HepG2 (cell line): ENCODE measurements at regions not wholly inside any gene's neighbourhood (a gene's known extent, or its start where the extent isn't known, plus 50 kb on each side); places are given as distances from the start of the nearest gene placed in this dataset.

Source experiments
- ATAC-seq: fragments of 200-7000 bp; cut with Tn5 transposase; 3 replicates; pipeline ENCODE4 v1.9.1; 2020; ENCODE audit warnings: mild to moderate bottlenecking, moderate library complexity
- BruUV-seq: library from RNA; stranded (reverse); fragments of 400-500 nt; replicated peaks from 2 replicates; lab custom pipeline; 2021; lab: Mats Ljungman, UMichigan
- CTCF ChIA-PET: fragments of 300-600 bp; formaldehyde crosslinking; extraction: SDS; loops from one replicate; lab custom pipeline; 2021; ENCODE audit warnings: low total read pairs, inconsistent platforms, low intra/inter-chr PET ratio; lab: Yijun Ruan, JAX
- POLR2A ChIA-PET: fragments of 350-600 bp; sonication (Branson Sonifier 250); formaldehyde crosslinking; loops from one replicate; lab custom pipeline; 2020; ENCODE audit warnings: antibody characterized with exemption, inconsistent platforms; lab: Yijun Ruan, JAX
- DNase-seq: peaks from one replicate; pipeline ENCODE4 v3.0.0-alpha.2; 2015; ENCODE audit warnings: low spot score
- FAIRE-seq: peaks from 3 replicates; lab custom pipeline; 2011; peaks lifted over from hg19 to GRCh38; lab: Jason Lieb, UNC
- H2AFZ ChIP-seq: one replicate; pipeline ENCODE4 v1.6.1; 2011; ENCODE audit warnings: low read length, inconsistent platforms
- H3K27ac ChIP-seq: fragments of 300-600 bp; 3 replicates; pipeline ENCODE4 v1.8.0; 2011; ENCODE audit warnings: mixed run types, mild to moderate bottlenecking, mixed read lengths, low read length, inconsistent platforms; ENCODE audit not compliant: insufficient read depth; ENCODE audit errors: extremely low read length
- H3K27me3 ChIP-seq, 2 experiments: fragments of 200-600 bp in 1 of 2; 2 replicates in 1 of 2; 3 replicates in 1 of 2; pipeline versions ENCODE4 v1.6.0 to v1.8.0; 2011; ENCODE audit warnings: low read length in 2 of 2, mild to moderate bottlenecking in 2 of 2, moderate library complexity in 2 of 2, inconsistent platforms in 1 of 2; ENCODE audit not compliant: insufficient read depth in 2 of 2, control insufficient read depth in 1 of 2
- H3K36me3 ChIP-seq, 2 experiments: fragments of 200-600 bp in 1 of 2; replicated peaks in 1 of 2; 2 replicates in 1 of 2; 3 replicates in 1 of 2; pipeline versions ENCODE4 v1.5.1 to v1.8.0; 2011; ENCODE audit warnings: low read length in 2 of 2, inconsistent platforms in 1 of 2; ENCODE audit not compliant: insufficient read depth in 2 of 2, control insufficient read depth in 1 of 2
- H3K4me1 ChIP-seq: 2 replicates; pipeline ENCODE4 v1.5.1; 2012; ENCODE audit warnings: low read length, inconsistent platforms; ENCODE audit not compliant: insufficient read depth
- H3K4me2 ChIP-seq: 2 replicates; pipeline ENCODE4 v1.6.0; 2011; ENCODE audit warnings: low read depth, low read length, inconsistent platforms
- H3K4me3 ChIP-seq, 3 experiments: fragments of 200-600 bp in 1 of 3; sonication (generic), shearing (Covaris generic) in 1 of 3; replicated peaks in 1 of 3; 2 replicates each; pipeline ENCODE4 v1.5.1; 2011 to 2016; ENCODE audit warnings: low read length in 3 of 3, inconsistent platforms in 2 of 3, low read depth in 2 of 3, mild to moderate bottlenecking in 2 of 3, control low read depth in 1 of 3, mixed read lengths in 1 of 3; ENCODE audit not compliant: insufficient read depth in 1 of 3
- H3K79me2 ChIP-seq: one replicate; pipeline ENCODE4 v1.6.1; 2011; ENCODE audit warnings: low read length, inconsistent platforms; ENCODE audit not compliant: insufficient read depth
- H3K9ac ChIP-seq: 2 replicates; pipeline ENCODE4 v1.6.0; 2011; ENCODE audit warnings: mild to moderate bottlenecking, low read depth, low read length, inconsistent platforms; ENCODE audit not compliant: insufficient read depth
- H3K9me3 ChIP-seq: 2 replicates; pipeline ENCODE4 v1.5.1; 2012; ENCODE audit warnings: mild to moderate bottlenecking, low read length
- H4K20me1 ChIP-seq: 2 replicates; pipeline ENCODE4 v1.6.0; 2011; ENCODE audit warnings: inconsistent platforms, mild to moderate bottlenecking, low read length, moderate library complexity; ENCODE audit not compliant: insufficient read depth
- ARHGAP35 ChIP-seq: sonication (generic); formaldehyde crosslinking; IDR thresholded peaks from 2 replicates; pipeline ENCODE4 v1.9.0; 2022; ENCODE audit warnings: mild to moderate bottlenecking, inconsistent platforms, moderate library complexity, missing genetic modification reagents, borderline replicate concordance
- DNMT1 ChIP-seq: sonication (generic); formaldehyde crosslinking; IDR thresholded peaks from 2 replicates; pipeline ENCODE4 v1.5.1; 2020; ENCODE audit warnings: mild to moderate bottlenecking, missing genetic modification reagents
- DZIP1 ChIP-seq: sonication (generic); formaldehyde crosslinking; IDR thresholded peaks from 2 replicates; pipeline ENCODE4 v1.5.0; 2020; ENCODE audit warnings: mild to moderate bottlenecking, missing genetic modification reagents
- ELF1 ChIP-seq: sonication (generic); formaldehyde crosslinking; IDR thresholded peaks from 2 replicates; pipeline ENCODE4 v1.4.0; 2020; ENCODE audit warnings: missing genetic modification reagents
- GPBP1L1 ChIP-seq: sonication (generic); formaldehyde crosslinking; IDR thresholded peaks from 2 replicates; pipeline ENCODE4 v1.5.0; 2020; ENCODE audit warnings: mild to moderate bottlenecking, missing genetic modification reagents
- JUN ChIP-seq: sonication (generic); formaldehyde crosslinking; IDR thresholded peaks from 2 replicates; pipeline ENCODE4 v1.4.0; 2020; ENCODE audit warnings: mild to moderate bottlenecking, missing genetic modification reagents
- KLF15 ChIP-seq: sonication (generic); formaldehyde crosslinking; IDR thresholded peaks from 2 replicates; pipeline ENCODE4 v1.8.1; 2023; ENCODE audit warnings: borderline replicate concordance, mild to moderate bottlenecking, inconsistent platforms, missing genetic modification reagents, mixed read lengths
- MED13 ChIP-seq: sonication (generic); formaldehyde crosslinking; IDR thresholded peaks from 2 replicates; pipeline ENCODE4 v1.5.0; 2020; ENCODE audit warnings: missing genetic modification reagents
- SIX1 ChIP-seq: sonication (generic); formaldehyde crosslinking; IDR thresholded peaks from 2 replicates; pipeline ENCODE4 v1.4.0; 2020; ENCODE audit warnings: missing genetic modification reagents, borderline replicate concordance
- SNAI1 ChIP-seq: sonication (generic); formaldehyde crosslinking; IDR thresholded peaks from 2 replicates; pipeline ENCODE4 v1.5.0; 2020; ENCODE audit warnings: mild to moderate bottlenecking, missing genetic modification reagents, borderline replicate concordance
- ZBTB38 ChIP-seq: sonication (generic); formaldehyde crosslinking; IDR thresholded peaks from 2 replicates; pipeline ENCODE4 v1.5.1; 2020; ENCODE audit warnings: mild to moderate bottlenecking, missing genetic modification reagents
- ZNF10 ChIP-seq: sonication (generic); formaldehyde crosslinking; IDR thresholded peaks from 2 replicates; pipeline ENCODE4 v1.4.0; 2020; ENCODE audit warnings: mild to moderate bottlenecking, low read depth, missing genetic modification reagents, borderline replicate concordance
- ZNF574 ChIP-seq: sonication (generic); formaldehyde crosslinking; IDR thresholded peaks from 2 replicates; pipeline ENCODE4 v1.4.0; 2020; ENCODE audit warnings: missing genetic modification reagents
- ZNF782 ChIP-seq: sonication (generic); formaldehyde crosslinking; IDR thresholded peaks from 2 replicates; pipeline ENCODE4 v1.4.0; 2020; ENCODE audit warnings: missing genetic modification reagents, mild to moderate bottlenecking, borderline replicate concordance
- WGBS: methylation state at CpG from one replicate; pipeline ENCODE4 v1.1.6; 2017; ENCODE audit warnings: low lambda C conversion rate; 5-methylcytosine and 5-hydroxymethylcytosine counted together
- in situ Hi-C: cut with HindIII; loops from 2 replicates; pipeline ENCODE4 v1.10.0; 2017; ENCODE audit warnings: low pct_unique_long_range_greater_than_20kb; ENCODE audit not compliant: extremely low pct_ligation_motif_present
- intact Hi-C: fragments of 100-400 bp; cut with micrococcal nuclease; formaldehyde crosslinking; loops from one replicate; pipeline ENCODE4 v1.10.0; 2022; ENCODE audit not compliant: unreplicated experiment

GRCh38 chr5:103347716-103348423, 89.3 kb downstream of the MACIR start (continued):
- TF ChIP-seq SNAI1 (CRISPR knock-in tag) = no peak
- TF ChIP-seq ELF1 = no peak
- no peak for TF ChIP-seq ZNF574 (CRISPR knock-in tag)
- TF ChIP-seq, all 625 proteins: peak for 3

GRCh38 chr5:103346162-103346748, 87.7 kb downstream of the MACIR start:
- no peak overlapping the region for H2AFZ ChIP-seq
- WGBS = 33% methylated on average over 11 of the region's 11 CpGs
- DNase-seq (no peak), ATAC-seq (no peak), FAIRE-seq (no peak)
- no peak overlapping the region for H3K4me2 ChIP-seq
- H3K79me2 ChIP-seq = no peaks in the 10 kb centered on the region
- no peaks in the 10 kb centered on the region for H4K20me1 ChIP-seq
- no peaks in the 10 kb centered on the region for H3K27me3 ChIP-seq
- H3K4me3 ChIP-seq = no peak overlapping the region
- H3K4me1 ChIP-seq = peaks cover 15% of the 10 kb centered on the region
- intact Hi-C loops = no loop called here
- no peak overlapping the region for H3K27ac ChIP-seq
- no TSS peak for BruUV-seq
- H3K36me3 ChIP-seq = no peaks in the 10 kb centered on the region
- no peak overlapping the region for H3K9ac ChIP-seq
- in situ Hi-C loops = no loop called here
- CTCF ChIA-PET = no interaction called here
- POLR2A ChIA-PET = no interaction called here
- no peaks in the 10 kb centered on the region for H3K9me3 ChIP-seq
- TF ChIP-seq SIX1 (CRISPR knock-in tag) = no peak
- no peak for TF ChIP-seq DZIP1 (CRISPR knock-in tag)
- TF ChIP-seq ARHGAP35 (CRISPR knock-in tag) = no peak
- no peak for TF ChIP-seq GPBP1L1 (CRISPR knock-in tag)
- TF ChIP-seq ZNF10 (CRISPR knock-in tag) = no peak
- no peak for TF ChIP-seq MED13 (CRISPR knock-in tag)
- TF ChIP-seq KLF15 = no peak
- no peak for TF ChIP-seq DNMT1 (CRISPR knock-in tag)
- TF ChIP-seq ZNF782 (CRISPR knock-in tag) = no peak
- TF ChIP-seq JUN (CRISPR knock-in tag) = no peak
- no peak for TF ChIP-seq ZBTB38
